ENCODE measurements at regions not wholly inside any gene's neighbourhood (a gene's known extent, or its start where the extent isn't known, plus 50 kb on each side); places are given as distances from the start of the nearest gene placed in this dataset.
"Not testable (repeated sequence)": the region's sequence is repeated elsewhere in the genome, so short reads cannot be mapped to it uniquely, and the experiment has no call there.

DNA sequence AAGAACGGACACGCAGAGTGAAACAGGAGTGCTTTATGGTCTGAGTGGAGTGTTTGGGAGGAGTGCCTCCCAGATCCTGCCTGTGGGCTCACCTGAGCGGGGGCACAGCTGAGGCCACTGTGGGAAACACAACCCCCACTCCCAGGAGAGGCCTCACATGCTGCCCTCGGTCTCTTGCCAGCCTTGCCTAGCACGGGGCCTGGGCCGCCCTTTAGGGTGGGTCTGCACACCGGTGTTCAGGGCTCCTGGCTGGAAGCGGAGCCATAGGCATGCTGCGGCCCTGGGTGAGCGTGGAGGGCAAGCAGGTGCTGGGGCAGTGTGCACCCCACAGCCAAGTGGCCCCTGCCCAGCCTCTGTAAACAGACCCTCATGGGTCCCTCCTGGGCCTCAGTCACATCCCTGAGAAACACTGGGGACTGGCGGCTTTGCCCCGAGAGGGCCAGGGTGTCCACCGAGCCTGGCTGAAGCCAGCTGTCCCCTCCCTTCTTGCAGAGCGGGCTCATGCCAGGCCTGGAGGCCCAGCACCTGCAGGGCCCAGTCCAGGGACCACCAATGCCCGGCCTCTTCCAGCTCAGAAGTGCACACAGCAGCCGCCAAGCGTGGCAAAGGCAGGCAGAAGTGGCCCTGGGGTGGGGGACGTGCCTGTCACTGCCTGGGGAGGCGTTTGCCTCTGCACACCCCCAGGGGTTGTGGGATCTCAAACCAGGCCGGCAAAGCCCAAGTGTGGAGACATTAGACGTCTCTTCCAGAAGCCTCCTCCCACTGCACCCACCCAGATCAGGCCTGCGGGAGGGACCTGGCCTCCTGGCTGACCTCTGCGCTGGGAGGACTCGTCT lies 305.9 kb downstream of the CCDC74A start:
- DNase-seq (ENCODE audit: extremely low read depth in 1 of 11, low read depth in 9 of 11, low spot score in 4 of 11) = not testable (repeated sequence)

GRCh38 chr2:131834203-131835020 lies 306.7 kb downstream of the CCDC74A start:
- DNase-seq (ENCODE audit: extremely low read depth in 1 of 11, low read depth in 9 of 11, low spot score in 4 of 11) = not testable (repeated sequence)

GRCh38 chr2:131835022-131835421 lies 307.3 kb downstream of the CCDC74A start:
- DNase-seq (ENCODE audit: extremely low read depth in 1 of 11, low read depth in 9 of 11, low spot score in 4 of 11) = not testable (repeated sequence)

- no peak for DNase-seq (ENCODE audit: extremely low read depth in 1 of 11, low read depth in 9 of 11, low spot score in 4 of 11)
Observed at GRCh38 chr2:131835621-131836091, 308.0 kb downstream of the CCDC74A start.

DNA sequence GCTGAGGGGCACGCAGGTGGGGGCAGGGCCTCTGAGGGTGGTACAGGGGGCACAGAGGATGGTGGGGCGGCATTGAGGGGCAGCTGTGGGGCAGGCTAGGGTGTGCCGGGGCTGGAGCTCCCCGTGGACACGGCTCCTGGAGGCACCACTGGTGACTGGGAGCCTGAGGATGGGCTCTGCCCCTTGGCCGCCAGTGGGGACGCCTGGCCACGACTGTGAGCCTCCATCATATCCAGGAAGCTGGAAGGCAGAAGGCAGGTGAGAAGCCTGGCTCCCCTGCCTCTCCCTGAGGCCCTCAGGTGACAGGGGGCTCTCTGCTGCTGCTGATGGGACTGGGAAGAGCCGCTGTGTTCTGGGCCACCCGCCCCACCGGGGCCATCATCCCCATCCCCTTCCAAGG lies 308.4 kb downstream of the CCDC74A start:
- not testable (repeated sequence) for DNase-seq (ENCODE audit: extremely low read depth in 1 of 11, low read depth in 9 of 11, low spot score in 4 of 11)

DNA sequence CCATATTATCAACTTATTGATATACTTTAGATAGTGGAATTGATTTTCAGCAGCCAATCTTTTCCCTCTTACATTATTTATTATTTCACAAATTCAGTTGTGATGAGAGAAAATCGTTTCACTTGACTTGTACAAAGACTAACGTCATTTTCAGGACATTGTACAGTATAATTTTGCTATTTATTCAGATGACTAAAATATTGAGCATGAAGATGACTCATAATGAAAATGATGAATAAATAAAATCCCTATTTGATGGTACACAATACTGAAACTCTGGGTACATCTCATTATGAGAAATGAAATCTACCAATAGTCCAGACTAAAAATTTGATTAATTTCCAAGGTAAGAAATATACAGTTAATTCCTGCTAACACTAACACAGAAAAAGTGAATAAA lies 316.4 kb downstream of the CCDC74A start:
- DNase-seq (ENCODE audit: extremely low read depth in 1 of 11, low read depth in 9 of 11, low spot score in 4 of 11) = not testable (repeated sequence)

DNA sequence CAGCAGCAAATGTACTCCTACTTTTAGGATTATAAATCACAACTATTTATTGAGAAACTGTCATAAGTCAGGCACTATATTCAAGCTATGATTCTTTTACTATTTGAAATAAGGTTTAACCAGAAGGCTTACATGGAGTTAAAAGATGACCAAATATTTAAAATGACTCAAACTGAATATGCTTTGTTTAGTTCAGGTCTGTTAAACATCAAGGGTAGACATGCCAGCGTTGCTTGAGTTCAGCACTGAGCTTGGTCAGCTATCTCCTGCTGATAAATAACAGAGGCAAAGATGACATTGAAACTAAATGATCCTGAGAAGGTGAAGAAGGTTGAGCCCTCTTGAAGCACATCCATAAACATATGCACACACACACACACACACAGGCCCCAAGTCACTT lies 305.6 kb downstream of the ANKRD30BL start:
- DNase-seq (ENCODE audit: extremely low read depth in 1 of 11, low read depth in 9 of 11, low spot score in 4 of 11) = not testable (repeated sequence)

GRCh38 chr2:131858197-131858596 lies 303.6 kb downstream of the ANKRD30BL start:
- not testable (repeated sequence) for DNase-seq (ENCODE audit: extremely low read depth in 1 of 11, low read depth in 9 of 11, low spot score in 4 of 11)

All from renal cortex interstitium (tissue), 11 donors.